Fibroblast of upper back skin (primary cell): ENCODE measurements at regions not wholly inside any gene's neighbourhood (a gene's known extent, or its start where the extent isn't known, plus 50 kb on each side); places are given as distances from the start of the nearest gene placed in this dataset.

Experiments used
- DNase-seq: peaks from one replicate; pipeline ENCODE4 v3.0.0-alpha.2; 2013

GRCh38 chr5:107293541-107294210 lies 377.1 kb downstream of the EFNA5 start:
- no peak for DNase-seq

- DNase-seq: no peak
Measured at GRCh38 chr5:107291866-107292265, 378.9 kb downstream of the EFNA5 start.

- DNase-seq: no peak
Measured at GRCh38 chr5:107290780-107291398, 379.8 kb downstream of the EFNA5 start.

- no peak for DNase-seq
Measured at GRCh38 chr5:107289030-107289714, 381.6 kb downstream of the EFNA5 start.

GRCh38 chr5:107286447-107287098 lies 384.2 kb downstream of the EFNA5 start:
- DNase-seq: no peak

- no peak for DNase-seq
Measured at GRCh38 chr5:107285772-107286171, 385.0 kb downstream of the EFNA5 start.

GRCh38 chr5:107284822-107285525 lies 385.8 kb downstream of the EFNA5 start:
- DNase-seq: peak; percentile 55

GRCh38 chr5:107282061-107282460 lies 388.7 kb downstream of the EFNA5 start:
- peak; percentile 62 for DNase-seq

- DNase-seq: no peak
Measured at GRCh38 chr5:107278774-107279173, 392.0 kb downstream of the EFNA5 start.

- DNase-seq: no peak
Measured at GRCh38 chr5:107277485-107278125, 393.1 kb downstream of the EFNA5 start.

GRCh38 chr5:107275333-107275732 lies 395.4 kb downstream of the EFNA5 start:
- no peak for DNase-seq

GRCh38 chr5:107274571-107274970 lies 396.2 kb downstream of the EFNA5 start:
- peak; percentile 39 for DNase-seq

- peak; percentile 23 for DNase-seq
Measured at GRCh38 chr5:107272954-107273353, 397.8 kb downstream of the EFNA5 start.

- DNase-seq: no peak
Measured at GRCh38 chr5:107272509-107272908, 398.2 kb downstream of the EFNA5 start.

- DNase-seq: no peak
Measured at GRCh38 chr5:107271682-107272350, 398.9 kb downstream of the EFNA5 start.

GRCh38 chr5:107270561-107270960 lies 400.2 kb downstream of the EFNA5 start:
- no peak for DNase-seq

- no peak for DNase-seq
Measured at GRCh38 chr5:107269678-107270077, 401.1 kb downstream of the EFNA5 start.

GRCh38 chr5:107269256-107269655 lies 401.5 kb downstream of the EFNA5 start:
- DNase-seq: no peak

GRCh38 chr5:107268241-107268640 lies 402.5 kb downstream of the EFNA5 start:
- peak; percentile 43 for DNase-seq

GRCh38 chr5:107266100-107266499 lies 404.6 kb downstream of the EFNA5 start:
- no peak for DNase-seq

GRCh38 chr5:107265193-107265592 lies 405.5 kb downstream of the EFNA5 start:
- no peak for DNase-seq
